GM23248 (cell line): ENCODE measurements at regions not wholly inside any gene's neighbourhood (a gene's known extent, or its start where the extent isn't known, plus 50 kb on each side); places are given as distances from the start of the nearest gene placed in this dataset.

Experiments used
- EZH2 ChIP-seq: fragments of 200-600 bp; sonication (generic); IDR thresholded peaks from 2 replicates; pipeline ENCODE4 v1.6.1; 2018; ENCODE audit warnings: antibody characterized with exemption, mild to moderate bottlenecking; ENCODE audit not compliant: insufficient read depth, poor library complexity, severe bottlenecking
- EZH2phosphoT487 ChIP-seq: fragments of 200-600 bp; sonication (generic); IDR thresholded peaks from 2 replicates; pipeline ENCODE4 v1.6.1; 2018; ENCODE audit warnings: antibody characterized with exemption, moderate library complexity, mild to moderate bottlenecking, low read depth; ENCODE audit not compliant: insufficient read depth

DNA sequence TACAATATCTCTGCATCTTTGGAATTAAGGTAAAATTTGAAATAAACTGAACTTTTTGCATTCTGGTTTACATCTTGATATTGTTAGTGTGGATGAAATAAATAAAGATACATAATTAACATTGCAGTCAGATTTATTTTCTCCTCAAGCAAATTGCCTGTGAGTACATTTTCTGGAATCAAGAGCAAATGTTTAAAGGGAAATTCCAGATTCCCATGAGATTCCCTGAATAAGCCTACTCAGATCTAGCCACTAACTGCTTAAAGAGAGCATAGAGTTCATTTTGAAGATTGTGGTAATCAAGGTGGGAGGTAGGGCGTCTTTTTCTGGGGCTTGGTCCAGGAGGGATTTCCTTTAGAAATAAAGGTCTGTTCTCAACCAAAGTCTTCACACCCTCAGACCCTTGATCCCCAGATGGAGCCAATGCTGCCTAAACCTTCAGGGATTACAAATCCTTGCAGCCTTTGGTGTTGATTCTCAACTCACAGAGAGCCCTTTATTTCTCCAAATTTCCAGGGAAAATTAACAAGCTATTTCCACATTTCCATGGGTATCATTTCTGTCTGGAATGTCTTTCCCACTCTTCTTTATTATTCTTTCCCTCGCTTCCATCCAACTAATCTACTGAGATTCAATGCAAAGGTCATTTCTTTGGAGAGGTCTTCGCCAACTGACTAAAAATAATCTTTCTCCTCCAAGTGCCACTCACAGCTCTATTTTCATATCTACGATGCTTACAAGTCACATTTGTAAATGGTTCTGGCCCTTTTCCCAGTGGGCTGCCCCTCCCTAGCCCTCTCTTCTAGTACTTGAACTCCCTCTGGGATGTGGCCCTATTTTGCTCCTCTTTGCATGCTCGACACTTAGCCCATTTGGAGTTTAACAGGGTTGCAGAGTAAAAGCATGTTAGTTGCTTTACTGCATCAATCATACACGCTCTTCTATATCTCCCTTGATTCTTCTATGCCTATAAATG is 79.8 kb upstream of the SPATS2L start:
- TF ChIP-seq EZH2 = no peak
- TF ChIP-seq EZH2phosphoT487 = no peak
